Endodermal cell (in vitro differentiated cells): ENCODE measurements at regions not wholly inside any gene's neighbourhood (a gene's known extent, or its start where the extent isn't known, plus 50 kb on each side); places are given as distances from the start of the nearest gene placed in this dataset.
A peak's percentile ranks its signal among the peaks of the same experiment; 100 is the strongest.

Source experiments
- DNase-seq: peaks from one replicate; pipeline ENCODE4 v3.0.0-alpha.2; 2017
- H3K27ac ChIP-seq: 2 replicates; pipeline ENCODE4 v1.5.1; 2013; ENCODE audit warnings: mild to moderate bottlenecking, low read depth, low read length, moderate library complexity
- H3K27me3 ChIP-seq: 2 replicates; pipeline ENCODE4 v1.6.1; 2013; ENCODE audit warnings: mild to moderate bottlenecking, low read length, moderate library complexity; ENCODE audit not compliant: insufficient read depth, control insufficient read depth, poor library complexity, severe bottlenecking
- H3K36me3 ChIP-seq: 2 replicates; pipeline ENCODE4 v1.7.0; 2013; ENCODE audit warnings: mild to moderate bottlenecking, low read length, moderate library complexity; ENCODE audit not compliant: control insufficient read depth, insufficient read depth
- H3K4me1 ChIP-seq: one replicate; pipeline ENCODE4 v1.7.0; 2013; ENCODE audit warnings: low read length; ENCODE audit not compliant: control insufficient read depth, insufficient read depth
- H3K4me3 ChIP-seq: 2 replicates; pipeline ENCODE4 v1.5.1; 2013; ENCODE audit warnings: mild to moderate bottlenecking, low read length, moderate library complexity
- H3K9ac ChIP-seq: 2 replicates; pipeline ENCODE4 v1.6.1; 2013; ENCODE audit warnings: mild to moderate bottlenecking, low read length, moderate library complexity; ENCODE audit not compliant: poor library complexity, severe bottlenecking; ENCODE audit errors: extremely low read depth
- H3K9me3 ChIP-seq: 2 replicates; pipeline ENCODE4 v1.6.1; 2013; ENCODE audit warnings: mild to moderate bottlenecking, low read length, moderate library complexity; ENCODE audit not compliant: control insufficient read depth
- H3K27ac Mint-ChIP-seq: 2 replicates; pipeline ENCODE4 v1.8.0; 2020; ENCODE audit warnings: mixed read lengths
- H3K27me3 Mint-ChIP-seq: 2 replicates; pipeline ENCODE4 v1.8.0; 2021; ENCODE audit warnings: mild to moderate bottlenecking, mixed read lengths; ENCODE audit not compliant: insufficient read depth
- H3K36me3 Mint-ChIP-seq: 2 replicates; pipeline ENCODE4 v1.8.0; 2020; ENCODE audit warnings: low read depth, mixed read lengths
- H3K4me1 Mint-ChIP-seq: 2 replicates; pipeline ENCODE4 v1.8.0; 2020; ENCODE audit warnings: mixed read lengths
- H3K4me3 Mint-ChIP-seq: 2 replicates; pipeline ENCODE4 v1.8.0; 2020; ENCODE audit warnings: mild to moderate bottlenecking, moderate library complexity, mixed read lengths
- H3K9me3 Mint-ChIP-seq: 2 replicates; pipeline ENCODE4 v1.8.0; 2020; ENCODE audit warnings: mild to moderate bottlenecking, mixed read lengths
- WGBS, 2 experiments: methylation state at CpG; one replicate each; pipeline versions ENCODE4 v1.1.5 to v1.1.7; 2013; ENCODE audit warnings: missing lambda C conversion rate in 2 of 2, mixed read lengths in 1 of 2; ENCODE audit not compliant: insufficient coverage in 1 of 2, insufficient read length in 1 of 2; 5-methylcytosine and 5-hydroxymethylcytosine counted together
- TF ChIP-seq, protein P1 (sequence below): fragments of 200-600 bp; sonication (generic); conservative IDR thresholded peaks from 2 replicates; pipeline ENCODE4 v1.5.0; 2021; ENCODE audit warnings: antibody characterized with exemption, mild to moderate bottlenecking

DNA sequence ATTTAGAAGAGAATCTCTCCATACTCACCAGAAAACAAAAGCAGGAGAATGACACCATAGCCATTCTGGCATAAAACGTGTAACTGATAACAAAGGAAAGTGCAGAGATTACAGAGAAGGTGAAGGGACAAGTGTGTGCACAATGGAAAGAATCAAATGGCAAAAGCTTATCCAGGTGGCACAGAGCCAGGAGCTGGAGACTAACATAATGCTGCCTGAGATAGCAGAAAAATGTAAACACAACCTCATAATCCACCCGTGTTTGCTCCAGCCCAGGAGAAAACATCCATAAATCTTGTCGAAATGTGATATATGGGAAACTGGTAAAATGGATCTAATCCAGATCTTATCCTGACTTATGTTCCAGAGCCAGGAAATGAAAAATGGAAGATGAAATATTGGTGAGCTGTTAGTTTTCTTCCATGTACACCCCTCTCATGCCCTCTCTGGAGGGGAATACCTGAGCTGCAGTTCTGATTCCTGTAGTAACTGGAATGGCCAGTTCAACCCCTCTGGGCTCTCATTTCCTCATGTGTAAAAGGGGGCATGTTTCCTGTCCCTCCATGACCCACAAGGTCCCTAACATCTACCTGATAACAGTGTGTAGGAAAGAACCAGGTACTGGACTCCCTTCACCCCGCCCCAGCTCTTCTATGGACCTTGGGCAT lies 212.3 kb upstream of the DAPK1 start:
- Mint-ChIP-seq H3K27ac (no peak overlapping the region), H3K4me3 (no peak overlapping the region), H3K36me3 (peaks cover 2% of the 10 kb centered on the region), H3K9me3 (no peaks in the 10 kb centered on the region), H3K4me1 (peaks cover 20% of the 10 kb centered on the region), H3K27me3 (no peaks in the 10 kb centered on the region)
- TF ChIP-seq, protein P1, sequence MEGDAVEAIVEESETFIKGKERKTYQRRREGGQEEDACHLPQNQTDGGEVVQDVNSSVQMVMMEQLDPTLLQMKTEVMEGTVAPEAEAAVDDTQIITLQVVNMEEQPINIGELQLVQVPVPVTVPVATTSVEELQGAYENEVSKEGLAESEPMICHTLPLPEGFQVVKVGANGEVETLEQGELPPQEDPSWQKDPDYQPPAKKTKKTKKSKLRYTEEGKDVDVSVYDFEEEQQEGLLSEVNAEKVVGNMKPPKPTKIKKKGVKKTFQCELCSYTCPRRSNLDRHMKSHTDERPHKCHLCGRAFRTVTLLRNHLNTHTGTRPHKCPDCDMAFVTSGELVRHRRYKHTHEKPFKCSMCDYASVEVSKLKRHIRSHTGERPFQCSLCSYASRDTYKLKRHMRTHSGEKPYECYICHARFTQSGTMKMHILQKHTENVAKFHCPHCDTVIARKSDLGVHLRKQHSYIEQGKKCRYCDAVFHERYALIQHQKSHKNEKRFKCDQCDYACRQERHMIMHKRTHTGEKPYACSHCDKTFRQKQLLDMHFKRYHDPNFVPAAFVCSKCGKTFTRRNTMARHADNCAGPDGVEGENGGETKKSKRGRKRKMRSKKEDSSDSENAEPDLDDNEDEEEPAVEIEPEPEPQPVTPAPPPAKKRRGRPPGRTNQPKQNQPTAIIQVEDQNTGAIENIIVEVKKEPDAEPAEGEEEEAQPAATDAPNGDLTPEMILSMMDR = no peak
- Histone ChIP-seq H3K27ac (no peak overlapping the region), H3K36me3 (no peaks in the 10 kb centered on the region), H3K27me3 (no peaks in the 10 kb centered on the region), H3K9ac (no peak overlapping the region), H3K4me1 (peaks cover 5% of the 10 kb centered on the region), H3K4me3 (no peak overlapping the region), H3K9me3 (no peaks in the 10 kb centered on the region)
- DNase-seq = no peak
- WGBS, 2 experiments = 81 to 85% methylated on average over 2 to 4 of the region's 4 CpGs

DNA sequence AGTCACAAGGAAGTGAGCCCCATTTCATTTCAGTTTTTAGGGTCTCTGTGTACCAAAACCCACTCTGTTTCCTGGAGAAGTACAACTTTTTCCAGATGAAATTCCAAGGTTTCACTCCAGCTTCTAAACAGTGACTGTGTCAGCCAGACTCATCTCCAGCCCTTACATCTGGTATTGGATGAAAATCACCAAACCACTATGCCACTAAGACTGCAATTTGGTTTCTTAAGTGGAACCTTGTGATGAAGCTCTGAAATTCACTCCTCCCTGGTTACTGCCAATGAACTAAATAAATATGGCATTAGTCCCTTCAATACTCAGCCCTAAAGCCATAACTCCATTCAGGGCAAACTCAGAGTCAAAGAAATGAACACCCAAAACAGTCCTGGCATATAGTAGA lies 211.2 kb upstream of the DAPK1 start:
- no peaks in the 10 kb centered on the region for H3K9me3 Mint-ChIP-seq
- H3K4me3 ChIP-seq = no peak overlapping the region
- H3K27ac Mint-ChIP-seq = no peak overlapping the region
- H3K9me3 ChIP-seq = no peaks in the 10 kb centered on the region
- H3K4me1 Mint-ChIP-seq = peaks cover 20% of the 10 kb centered on the region
- no peaks in the 10 kb centered on the region for H3K27me3 Mint-ChIP-seq
- no peaks in the 10 kb centered on the region for H3K36me3 ChIP-seq
- H3K4me3 Mint-ChIP-seq = no peak overlapping the region
- DNase-seq = no peak
- TF ChIP-seq, protein P1 = no peak
- H3K4me1 ChIP-seq = peaks cover 5% of the 10 kb centered on the region
- H3K9ac ChIP-seq = no peak overlapping the region
- H3K36me3 Mint-ChIP-seq = no peaks in the 10 kb centered on the region
- H3K27ac ChIP-seq = no peak overlapping the region
- H3K27me3 ChIP-seq = no peaks in the 10 kb centered on the region

DNA sequence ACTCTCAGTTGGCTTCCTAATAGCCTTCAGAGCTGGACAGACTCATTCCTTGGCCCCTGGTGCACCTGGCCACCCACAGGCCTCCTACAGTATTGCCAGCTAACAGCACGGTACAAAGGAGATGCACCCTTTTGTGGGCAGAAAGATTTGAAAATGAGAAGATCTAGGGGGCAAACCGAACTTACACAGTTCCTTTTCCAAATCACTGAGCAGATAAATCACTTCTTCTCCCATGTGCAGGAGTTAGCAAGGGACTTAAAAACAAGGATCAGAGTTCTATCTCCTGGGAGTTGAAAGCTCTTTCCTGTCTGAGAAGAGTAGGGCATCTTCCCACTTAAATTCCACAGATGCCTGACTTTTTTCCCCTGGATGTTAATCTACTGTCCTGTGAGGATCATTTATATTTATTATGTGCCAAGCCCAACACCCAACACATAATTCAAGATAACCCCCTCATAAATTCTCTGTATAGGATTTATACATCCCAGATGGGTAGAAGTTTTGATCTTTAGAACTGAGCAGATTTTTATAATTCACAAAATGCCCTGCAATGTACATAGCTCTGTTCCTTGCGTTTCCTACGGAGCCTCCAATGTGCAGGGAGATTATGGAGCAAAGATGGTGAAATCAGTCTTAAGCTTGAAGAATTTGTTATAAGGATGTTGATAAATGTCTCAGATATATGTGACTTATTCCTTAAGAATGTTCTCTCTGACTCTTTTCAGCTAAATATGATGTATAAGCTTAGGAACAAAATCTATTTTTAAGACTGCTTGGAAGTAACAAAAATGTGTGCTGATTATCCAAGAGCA lies 207.2 kb upstream of the DAPK1 start:
- Mint-ChIP-seq H3K36me3 (no peaks in the 10 kb centered on the region), H3K4me1 (peaks cover 1% of the 10 kb centered on the region), H3K9me3 (peaks cover 6% of the 10 kb centered on the region), H3K4me3 (no peak overlapping the region), H3K27ac (no peak overlapping the region), H3K27me3 (no peaks in the 10 kb centered on the region)
- 79 to 97% methylated on average over 3 to 4 of the region's 4 CpGs for WGBS, 2 experiments
- peak; percentile 60 for DNase-seq
- Histone ChIP-seq H3K9me3 (peaks cover 5% of the 10 kb centered on the region), H3K4me3 (no peak overlapping the region), H3K9ac (no peak overlapping the region), H3K27me3 (no peaks in the 10 kb centered on the region), H3K27ac (no peak overlapping the region), H3K4me1 (no peaks in the 10 kb centered on the region), H3K36me3 (no peaks in the 10 kb centered on the region)
- TF ChIP-seq, protein P1 = peak; percentile 72
